BLaER1 treated with 17β-estradiol and CSF1 and Interleukin-3, amounts not matched to agents 10 nM and 100 nM (cell line): ENCODE measurements at regions not wholly inside any gene's neighbourhood (a gene's known extent, or its start where the extent isn't known, plus 50 kb on each side); places are given as distances from the start of the nearest gene placed in this dataset.

Experiments
- H3K27ac ChIP-seq, 11 experiments: shearing (Covaris generic); formaldehyde crosslinking; 2 replicates each; pipeline ENCODE4 v1.8.1; 2022
- H3K27me3 ChIP-seq, 11 experiments: shearing (Covaris generic); formaldehyde crosslinking; 2 replicates each; pipeline ENCODE4 v1.8.1; 2022
- H3K36me3 ChIP-seq, 11 experiments: shearing (Covaris generic); formaldehyde crosslinking; 2 replicates each; pipeline ENCODE4 v1.8.1; 2022
- H3K4me1 ChIP-seq, 10 experiments: shearing (Covaris generic); formaldehyde crosslinking; 2 replicates each; pipeline ENCODE4 v1.8.1; 2022
- H3K4me2 ChIP-seq, 11 experiments: shearing (Covaris generic); formaldehyde crosslinking; 2 replicates each; pipeline ENCODE4 v1.8.1; 2022
- H3K4me3 ChIP-seq, 10 experiments: shearing (Covaris generic); formaldehyde crosslinking; 2 replicates each; pipeline ENCODE4 v1.8.1; 2022
- H3K9ac ChIP-seq, 11 experiments: shearing (Covaris generic); formaldehyde crosslinking; 2 replicates each; pipeline ENCODE4 v1.8.1; 2022
- H3K9me3 ChIP-seq, 11 experiments: shearing (Covaris generic); formaldehyde crosslinking; replicated peaks in 1 of 11; 2 replicates each; pipeline ENCODE4 v1.8.1; 2022
- H4K20me1 ChIP-seq, 11 experiments: shearing (Covaris generic); formaldehyde crosslinking; 2 replicates each; pipeline ENCODE4 v1.8.1; 2022
- Cebpa-rat ChIP-seq, 11 experiments: shearing (Covaris generic); IDR thresholded peaks; 2 replicates each; pipeline ENCODE4 v1.8.1; 2022

DNA sequence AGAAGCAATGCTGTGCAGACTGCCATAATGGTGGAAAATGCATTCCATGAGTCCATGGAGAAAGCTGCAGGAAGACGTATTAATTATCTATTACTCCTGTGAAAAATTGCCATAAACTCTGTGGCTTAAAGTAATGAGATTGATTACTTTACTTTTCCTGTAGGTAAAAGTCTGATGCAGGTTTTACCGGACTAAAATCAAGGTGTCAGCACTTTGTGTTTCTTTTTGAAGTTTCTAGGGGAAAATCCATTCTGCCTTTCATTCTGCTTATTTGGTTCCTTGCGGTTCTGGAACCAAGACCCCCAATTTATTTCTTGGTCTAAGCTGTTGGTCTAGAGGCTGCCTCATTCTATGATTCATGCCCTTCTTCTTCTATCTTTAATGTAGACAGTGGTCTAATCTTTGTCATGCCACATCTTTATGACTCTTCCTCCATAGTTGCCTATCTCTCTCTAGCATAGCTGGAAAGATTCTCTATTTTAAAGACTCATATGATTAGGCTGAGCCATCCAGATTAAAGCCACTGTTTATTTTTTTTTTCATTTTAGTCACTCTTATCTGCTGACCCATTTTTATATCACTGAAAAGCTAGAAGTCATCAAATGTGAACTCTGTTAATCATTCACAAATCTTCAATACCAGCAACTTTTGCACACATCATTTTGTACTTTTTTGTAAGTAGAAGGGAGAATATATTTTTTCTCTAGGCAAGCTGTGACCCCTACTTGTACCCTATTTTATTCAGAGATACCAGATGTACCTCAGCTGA lies 2056.4 kb downstream of the PCDH7 start:
- Histone ChIP-seq H4K20me1 (no peaks in the 10 kb centered on the region), H3K27ac (no peak overlapping the region), H3K9me3 (no peaks in the 10 kb centered on the region), H3K4me3 (no peak overlapping the region), H3K27me3 (no peaks in the 10 kb centered on the region), H3K4me1 (peaks cover 0 to 4% (median 0%) of the 10 kb centered on the region in 10 experiments; a peak in 2 of 20 replicates), H3K4me2 (no peak overlapping the region), H3K36me3 (no peaks in the 10 kb centered on the region), H3K9ac (no peak overlapping the region)
- no peak for TF ChIP-seq Cebpa-rat (IDR thresholded peaks at IDR 0.05)

DNA sequence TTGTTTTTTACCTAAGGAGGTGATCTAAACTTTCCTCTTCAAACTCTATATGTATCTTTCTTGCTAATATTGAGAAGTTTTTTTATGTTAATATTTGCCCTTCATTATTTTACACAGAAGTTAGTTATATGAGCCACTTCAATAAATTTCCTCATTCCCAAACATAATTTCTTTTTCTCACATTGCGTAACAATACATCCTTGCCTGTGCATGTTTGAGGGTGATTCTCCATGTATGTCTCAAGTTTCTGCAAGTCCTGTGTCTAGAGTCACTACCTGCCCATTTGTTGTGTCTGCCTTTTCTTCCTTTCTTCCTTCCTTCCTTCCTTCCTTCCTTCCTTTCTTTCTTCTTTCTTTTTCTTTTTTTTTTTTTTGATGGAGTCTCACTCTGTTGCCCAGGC lies 2057.9 kb downstream of the PCDH7 start:
- TF ChIP-seq Cebpa-rat (IDR thresholded peaks at IDR 0.05) = peak in 5 of 11 experiments; percentile 10 to 55 (median 40); a peak in 3 of 22 replicates
- no peak overlapping the region for H3K27ac ChIP-seq
- no peak overlapping the region for H3K9ac ChIP-seq
- no peak overlapping the region for H3K4me2 ChIP-seq
- H4K20me1 ChIP-seq = no peaks in the 10 kb centered on the region
- H3K36me3 ChIP-seq = no peaks in the 10 kb centered on the region
- H3K4me3 ChIP-seq = no peak overlapping the region
- no peaks in the 10 kb centered on the region for H3K9me3 ChIP-seq
- H3K4me1 ChIP-seq = peaks cover 0 to 4% (median 0%) of the 10 kb centered on the region in 10 experiments; a peak in 2 of 20 replicates
- H3K27me3 ChIP-seq = no peaks in the 10 kb centered on the region

DNA sequence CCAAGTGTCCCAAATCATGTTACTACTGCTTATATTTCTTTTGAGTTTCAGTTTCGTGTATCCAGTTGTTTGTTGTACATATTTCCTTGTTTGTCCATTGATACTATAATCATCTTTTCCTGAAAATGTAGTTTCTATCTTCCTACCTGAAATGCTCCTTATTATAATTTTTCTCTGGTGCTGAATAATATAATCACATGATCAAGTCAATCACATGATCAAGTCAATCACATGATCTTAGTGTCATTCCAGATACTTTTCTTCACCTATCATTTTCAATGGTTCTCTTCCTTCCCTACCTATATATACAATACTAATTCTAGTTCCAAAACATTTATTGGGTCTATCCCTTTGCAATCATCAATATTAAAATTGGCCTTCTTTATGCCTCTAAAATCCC lies 2058.8 kb downstream of the PCDH7 start:
- no peaks in the 10 kb centered on the region for H3K36me3 ChIP-seq
- no peaks in the 10 kb centered on the region for H4K20me1 ChIP-seq
- no peaks in the 10 kb centered on the region for H3K9me3 ChIP-seq
- no peaks in the 10 kb centered on the region for H3K27me3 ChIP-seq
- H3K27ac ChIP-seq = no peak overlapping the region
- H3K9ac ChIP-seq = no peak overlapping the region
- H3K4me1 ChIP-seq = peaks cover 0 to 4% (median 0%) of the 10 kb centered on the region in 10 experiments; a peak in 2 of 20 replicates
- TF ChIP-seq Cebpa-rat (IDR thresholded peaks at IDR 0.05) = no peak
- no peak overlapping the region for H3K4me2 ChIP-seq
- no peak overlapping the region for H3K4me3 ChIP-seq

DNA sequence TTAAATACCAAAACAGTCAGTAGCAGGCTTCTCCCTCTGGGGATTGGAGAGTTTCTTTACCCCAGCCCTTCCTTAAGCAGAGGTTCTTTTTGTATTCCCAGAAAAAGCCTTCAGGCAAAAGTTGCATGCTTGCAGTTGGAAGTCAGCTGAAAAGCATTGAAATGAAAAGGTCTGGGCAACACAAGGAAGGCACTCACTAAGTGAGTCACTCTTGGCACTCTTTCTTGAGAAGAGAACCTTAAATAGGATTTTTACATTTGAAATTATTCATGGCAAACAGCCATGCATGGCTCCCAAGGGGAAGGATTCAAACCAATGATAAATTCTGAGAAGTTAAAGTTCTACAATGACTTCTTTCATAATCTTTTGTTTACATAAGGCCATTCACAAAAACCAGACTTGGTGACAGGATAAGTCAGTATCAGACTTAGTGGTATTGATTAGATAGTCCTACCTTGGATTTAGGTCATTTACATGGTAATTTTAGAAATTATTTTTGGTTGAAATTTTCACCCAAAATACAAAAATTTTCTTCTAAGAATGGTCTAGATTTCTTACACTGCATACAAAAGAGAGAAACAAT lies 2068.9 kb downstream of the PCDH7 start:
- H4K20me1 ChIP-seq = no peaks in the 10 kb centered on the region
- no peak overlapping the region for H3K9ac ChIP-seq
- H3K4me1 ChIP-seq = no peaks in the 10 kb centered on the region
- H3K9me3 ChIP-seq = no peaks in the 10 kb centered on the region
- no peaks in the 10 kb centered on the region for H3K36me3 ChIP-seq
- H3K4me2 ChIP-seq = no peak overlapping the region
- no peak for TF ChIP-seq Cebpa-rat (IDR thresholded peaks at IDR 0.05)
- H3K27ac ChIP-seq = no peak overlapping the region
- H3K27me3 ChIP-seq = no peaks in the 10 kb centered on the region
- H3K4me3 ChIP-seq = no peak overlapping the region

DNA sequence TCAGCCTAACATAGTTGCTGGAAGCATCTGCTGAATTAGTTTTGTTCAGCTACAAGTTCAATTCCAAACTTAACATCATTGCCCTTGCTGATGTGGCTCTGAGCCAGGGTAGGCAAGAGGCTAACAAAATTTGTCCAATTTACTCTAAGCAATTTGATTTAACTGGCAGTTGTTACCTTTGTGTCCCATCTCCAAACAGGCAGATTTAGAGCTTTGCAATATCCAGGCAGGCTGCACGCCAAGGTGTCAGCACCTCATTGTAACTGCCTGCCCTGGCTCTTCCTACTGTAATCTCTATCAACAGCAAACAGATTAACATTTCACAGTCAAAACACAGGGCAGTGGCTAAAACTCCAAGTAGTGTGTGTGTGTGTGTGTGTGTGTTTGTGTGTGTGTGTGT lies 2070.6 kb downstream of the PCDH7 start:
- no peak for TF ChIP-seq Cebpa-rat (IDR thresholded peaks at IDR 0.05)
- Histone ChIP-seq H3K9ac (no peak overlapping the region), H3K27ac (no peak overlapping the region), H3K27me3 (no peaks in the 10 kb centered on the region), H3K36me3 (no peaks in the 10 kb centered on the region), H3K9me3 (no peaks in the 10 kb centered on the region), H3K4me2 (no peak overlapping the region), H3K4me3 (no peak overlapping the region), H3K4me1 (no peaks in the 10 kb centered on the region), H4K20me1 (no peaks in the 10 kb centered on the region)

DNA sequence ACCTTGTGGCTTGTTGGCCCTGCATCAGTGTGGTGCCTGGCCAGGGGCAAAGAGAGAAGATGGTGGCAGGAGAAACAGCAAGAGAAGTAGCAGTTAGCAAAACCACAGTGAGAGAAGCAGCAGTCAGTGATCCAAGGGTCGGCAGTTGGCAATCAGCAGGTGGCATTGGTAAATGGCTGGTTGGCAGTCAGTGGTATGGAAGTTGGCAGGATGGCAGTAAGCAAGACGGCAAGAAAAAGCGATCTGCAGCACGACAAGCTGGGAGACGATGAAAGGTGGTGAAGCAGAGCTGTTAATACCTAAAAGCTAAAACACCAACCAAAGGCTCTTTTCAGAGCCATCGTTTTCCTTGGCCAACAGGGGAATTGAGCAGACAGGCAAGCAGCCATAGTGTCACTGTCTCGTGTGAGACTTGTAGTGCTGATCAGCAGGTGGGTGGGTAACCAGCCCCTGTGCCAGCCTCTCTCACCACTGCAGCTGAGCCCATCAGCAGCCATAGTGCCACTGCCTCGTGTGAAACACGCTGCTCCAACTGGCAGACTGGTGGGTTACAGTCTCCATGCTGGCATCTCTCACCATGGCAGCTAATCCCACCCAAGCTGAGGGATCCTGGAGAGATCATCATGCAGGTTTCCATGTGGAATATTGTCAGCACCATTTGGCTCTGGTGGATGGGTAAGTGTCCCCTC lies 2078.4 kb downstream of the PCDH7 start:
- no peak for TF ChIP-seq Cebpa-rat (IDR thresholded peaks at IDR 0.05)
- Histone ChIP-seq H3K36me3 (no peaks in the 10 kb centered on the region), H3K9me3 (no peaks in the 10 kb centered on the region), H3K9ac (no peak overlapping the region), H3K27ac (no peak overlapping the region), H4K20me1 (no peaks in the 10 kb centered on the region), H3K27me3 (no peaks in the 10 kb centered on the region), H3K4me3 (no peak overlapping the region), H3K4me2 (no peak overlapping the region), H3K4me1 (no peaks in the 10 kb centered on the region)

DNA sequence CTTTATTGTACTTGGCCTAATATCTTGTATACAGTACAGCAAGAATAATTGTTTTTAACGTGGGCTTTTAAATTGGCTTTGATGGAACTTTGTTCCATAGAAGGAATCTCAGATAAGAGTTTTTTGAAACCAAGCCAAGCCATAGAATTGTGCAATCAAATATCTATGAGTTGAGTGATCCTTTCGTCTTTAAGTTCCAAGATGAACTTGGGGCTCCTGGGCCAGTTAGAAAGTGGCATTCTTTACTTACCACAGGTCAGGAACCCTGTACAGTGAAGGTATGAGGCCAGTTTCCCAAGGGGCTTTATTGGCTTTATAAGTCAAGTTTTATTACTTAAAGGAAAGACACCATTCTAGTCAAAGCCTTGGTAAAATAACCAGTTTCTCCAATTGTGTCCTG lies 2104.2 kb downstream of the PCDH7 start:
- Histone ChIP-seq H3K4me2 (no peak overlapping the region), H3K27ac (no peak overlapping the region), H3K4me3 (no peak overlapping the region), H4K20me1 (no peaks in the 10 kb centered on the region), H3K9me3 (peaks cover 37 to 50% (median 39%) of the 10 kb centered on the region in 11 experiments), H3K9ac (no peak overlapping the region), H3K4me1 (no peaks in the 10 kb centered on the region), H3K36me3 (no peaks in the 10 kb centered on the region), H3K27me3 (no peaks in the 10 kb centered on the region)
- no peak for TF ChIP-seq Cebpa-rat (IDR thresholded peaks at IDR 0.05)

DNA sequence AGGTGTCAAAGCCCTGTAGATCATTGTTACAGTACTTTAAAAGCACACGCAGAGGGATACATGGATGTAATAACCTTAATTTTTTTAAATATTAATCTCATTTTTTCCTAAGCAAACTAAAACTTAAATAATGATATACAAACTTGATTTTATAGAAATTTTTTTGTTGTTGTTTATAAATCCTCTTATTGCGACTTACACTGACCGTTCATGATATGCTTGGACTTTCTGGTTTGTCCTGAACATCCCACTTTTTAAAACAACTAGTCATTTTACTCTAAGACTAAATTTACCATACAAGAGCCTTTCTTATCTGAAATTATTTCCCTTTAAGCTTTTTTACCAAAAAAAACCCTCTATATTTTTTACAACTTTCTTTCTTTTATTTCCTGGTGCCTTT lies 2106.0 kb downstream of the PCDH7 start:
- H3K9ac ChIP-seq = no peak overlapping the region
- no peaks in the 10 kb centered on the region for H3K4me1 ChIP-seq
- no peaks in the 10 kb centered on the region for H4K20me1 ChIP-seq
- no peaks in the 10 kb centered on the region for H3K27me3 ChIP-seq
- H3K4me3 ChIP-seq = no peak overlapping the region
- no peak for TF ChIP-seq Cebpa-rat (IDR thresholded peaks at IDR 0.05)
- no peak overlapping the region for H3K4me2 ChIP-seq
- H3K9me3 ChIP-seq = peaks cover 37 to 50% (median 39%) of the 10 kb centered on the region in 11 experiments
- H3K36me3 ChIP-seq = no peaks in the 10 kb centered on the region
- no peak overlapping the region for H3K27ac ChIP-seq

DNA sequence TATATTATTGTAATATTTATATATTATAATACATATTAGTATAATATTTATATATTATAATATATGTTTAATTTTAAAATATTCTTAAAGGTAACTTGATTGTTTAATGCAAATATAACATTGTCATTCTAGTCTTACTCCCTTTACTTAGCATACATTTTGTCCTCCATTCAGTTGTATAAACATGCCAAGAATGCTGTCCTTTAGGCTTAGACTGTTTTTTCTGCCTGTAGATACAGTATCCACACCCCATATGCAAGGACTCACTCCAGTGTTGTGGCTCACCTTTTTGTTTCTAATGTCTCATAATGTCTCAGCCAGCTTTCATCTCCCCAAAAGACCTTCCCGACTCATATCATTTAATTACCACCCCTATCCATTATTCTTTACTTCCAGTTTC lies 2110.0 kb downstream of the PCDH7 start:
- Histone ChIP-seq H3K9me3 (peaks cover 24 to 34% (median 29%) of the 10 kb centered on the region in 11 experiments), H3K4me2 (no peak overlapping the region), H3K27ac (no peak overlapping the region), H3K4me3 (no peak overlapping the region), H3K4me1 (no peaks in the 10 kb centered on the region), H4K20me1 (no peaks in the 10 kb centered on the region), H3K36me3 (no peaks in the 10 kb centered on the region), H3K27me3 (no peaks in the 10 kb centered on the region), H3K9ac (no peak overlapping the region)
- TF ChIP-seq Cebpa-rat (IDR thresholded peaks at IDR 0.05) = no peak
